ENCODE measurements at regions not wholly inside any gene's neighbourhood (a gene's known extent, or its start where the extent isn't known, plus 50 kb on each side); places are given as distances from the start of the nearest gene placed in this dataset.

DNA sequence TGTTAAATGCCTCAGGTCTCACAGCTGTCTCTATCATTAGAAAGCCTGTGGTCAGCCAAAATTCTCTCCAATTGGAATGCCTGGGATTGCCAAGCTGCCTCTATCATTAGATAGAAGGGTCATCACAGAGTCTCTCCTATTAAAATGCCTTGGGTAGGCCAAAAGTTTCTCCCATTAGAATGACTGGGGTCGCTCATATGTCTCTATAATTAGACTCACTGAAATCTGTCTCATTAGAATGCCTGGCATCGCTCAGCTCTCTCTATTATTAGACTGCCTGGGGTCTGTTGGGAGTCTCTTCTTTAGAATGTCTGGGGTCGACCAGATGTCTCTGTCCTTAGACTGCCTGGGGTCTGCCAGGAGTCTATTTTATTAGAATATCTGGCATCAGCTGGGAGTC lies 2265.1 kb downstream of the TP53TG3F start:
- H3K4me3 ChIP-seq = no peak overlapping the region
- 3% methylated on average over 3 of the region's 3 CpGs for WGBS (ENCODE audit: insufficient coverage, low coverage, missing lambda C conversion rate)
- intact Hi-C loops (cut with micrococcal nuclease) = no loop called here
- no peak overlapping the region for H2AFZ ChIP-seq (ENCODE audit: low read depth, low read length)
- ChIA-PET POLR2A (no interaction called here), CTCF (ENCODE audit: low intra/inter-chr PET ratio) (no interaction called here)
- no peaks in the 10 kb centered on the region for H3K4me1 ChIP-seq (replicated peaks in 1 of 2; ENCODE audit: control insufficient read depth in 2 of 2, insufficient read depth in 2 of 2, low read length in 2 of 2)
- H3K9ac ChIP-seq (ENCODE audit: insufficient read depth in 1 of 2, low read depth in 2 of 2, low read length in 2 of 2) = no peak overlapping the region
- no peaks in the 10 kb centered on the region for H3K9me1 ChIP-seq (ENCODE audit: control insufficient read depth, insufficient read depth, low read length)
- BruUV-seq (replicated peaks) = no TSS peak
- FAIRE-seq = no peak
- TF ChIP-seq GABPB2 (CRISPR knock-in tag; conservative IDR thresholded peaks at IDR 0.05) = no peak
- TF ChIP-seq ZNF274 (IDR thresholded peaks at IDR 0.05; ENCODE audit: borderline replicate concordance, low read depth, low read length) = no peak
- TF ChIP-seq MYNN (IDR thresholded peaks at IDR 0.05) = no peak
- TF ChIP-seq MYNN (CRISPR knock-in tag; IDR thresholded peaks at IDR 0.05) = no peak
- TF ChIP-seq NFIX (CRISPR knock-in tag; IDR thresholded peaks at IDR 0.05; ENCODE audit: low read depth) = no peak
- TF ChIP-seq NUFIP1 (IDR thresholded peaks at IDR 0.05; ENCODE audit: partially characterized antibody) = no peak
- TF ChIP-seq ZNF780A (CRISPR knock-in tag; IDR thresholded peaks at IDR 0.05) = no peak
- TF ChIP-seq, protein P1, sequence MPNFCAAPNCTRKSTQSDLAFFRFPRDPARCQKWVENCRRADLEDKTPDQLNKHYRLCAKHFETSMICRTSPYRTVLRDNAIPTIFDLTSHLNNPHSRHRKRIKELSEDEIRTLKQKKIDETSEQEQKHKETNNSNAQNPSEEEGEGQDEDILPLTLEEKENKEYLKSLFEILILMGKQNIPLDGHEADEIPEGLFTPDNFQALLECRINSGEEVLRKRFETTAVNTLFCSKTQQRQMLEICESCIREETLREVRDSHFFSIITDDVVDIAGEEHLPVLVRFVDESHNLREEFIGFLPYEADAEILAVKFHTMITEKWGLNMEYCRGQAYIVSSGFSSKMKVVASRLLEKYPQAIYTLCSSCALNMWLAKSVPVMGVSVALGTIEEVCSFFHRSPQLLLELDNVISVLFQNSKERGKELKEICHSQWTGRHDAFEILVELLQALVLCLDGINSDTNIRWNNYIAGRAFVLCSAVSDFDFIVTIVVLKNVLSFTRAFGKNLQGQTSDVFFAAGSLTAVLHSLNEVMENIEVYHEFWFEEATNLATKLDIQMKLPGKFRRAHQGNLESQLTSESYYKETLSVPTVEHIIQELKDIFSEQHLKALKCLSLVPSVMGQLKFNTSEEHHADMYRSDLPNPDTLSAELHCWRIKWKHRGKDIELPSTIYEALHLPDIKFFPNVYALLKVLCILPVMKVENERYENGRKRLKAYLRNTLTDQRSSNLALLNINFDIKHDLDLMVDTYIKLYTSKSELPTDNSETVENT (CRISPR knock-in tag; IDR thresholded peaks at IDR 0.05) = no peak
- no peak for TF ChIP-seq ETV5 (CRISPR knock-in tag; IDR thresholded peaks at IDR 0.05; ENCODE audit: low read depth)
- TF ChIP-seq ETS2 (tag; IDR thresholded peaks at IDR 0.05; ENCODE audit: borderline replicate concordance, poor library complexity, severe bottlenecking) = no peak
- TF ChIP-seq ZKSCAN8 (CRISPR knock-in tag; IDR thresholded peaks at IDR 0.05) = no peak
- TF ChIP-seq, protein P2, sequence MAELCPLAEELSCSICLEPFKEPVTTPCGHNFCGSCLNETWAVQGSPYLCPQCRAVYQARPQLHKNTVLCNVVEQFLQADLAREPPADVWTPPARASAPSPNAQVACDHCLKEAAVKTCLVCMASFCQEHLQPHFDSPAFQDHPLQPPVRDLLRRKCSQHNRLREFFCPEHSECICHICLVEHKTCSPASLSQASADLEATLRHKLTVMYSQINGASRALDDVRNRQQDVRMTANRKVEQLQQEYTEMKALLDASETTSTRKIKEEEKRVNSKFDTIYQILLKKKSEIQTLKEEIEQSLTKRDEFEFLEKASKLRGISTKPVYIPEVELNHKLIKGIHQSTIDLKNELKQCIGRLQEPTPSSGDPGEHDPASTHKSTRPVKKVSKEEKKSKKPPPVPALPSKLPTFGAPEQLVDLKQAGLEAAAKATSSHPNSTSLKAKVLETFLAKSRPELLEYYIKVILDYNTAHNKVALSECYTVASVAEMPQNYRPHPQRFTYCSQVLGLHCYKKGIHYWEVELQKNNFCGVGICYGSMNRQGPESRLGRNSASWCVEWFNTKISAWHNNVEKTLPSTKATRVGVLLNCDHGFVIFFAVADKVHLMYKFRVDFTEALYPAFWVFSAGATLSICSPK (IDR thresholded peaks at IDR 0.05; ENCODE audit: borderline replicate concordance) = no peak
- no peaks in the 10 kb centered on the region for H3K79me2 ChIP-seq (ENCODE audit: control insufficient read depth, insufficient read depth, low read length)
- H3K36me3 ChIP-seq (ENCODE audit: control insufficient read depth, insufficient read depth, low read length) = no peaks in the 10 kb centered on the region
- no peak for ATAC-seq
- in situ Hi-C loops (cut with MboI) = no loop called here
- H3K9me3 ChIP-seq (replicated peaks; ENCODE audit: control insufficient read depth, insufficient read depth, low read depth, low read length) = no peaks in the 10 kb centered on the region
- no peak overlapping the region for H3K4me2 ChIP-seq (ENCODE audit: insufficient read depth, low read length)
- no peaks in the 10 kb centered on the region for H3K27me3 ChIP-seq (ENCODE audit: control insufficient read depth in 2 of 2, insufficient read depth in 2 of 2, low read length in 2 of 2)
- DNase-seq (ENCODE audit: extremely low read depth in 1 of 4, low spot score in 3 of 4) = no peak
- no peak overlapping the region for H3K27ac ChIP-seq (ENCODE audit: extremely low read depth, low read depth, low read length)
- H4K20me1 ChIP-seq (replicated peaks; ENCODE audit: control insufficient read depth, insufficient read depth, low read length) = no peaks in the 10 kb centered on the region

Data from K562 (cell line).